Neural cell (in vitro differentiated cells): ENCODE measurements at regions not wholly inside any gene's neighbourhood (a gene's known extent, or its start where the extent isn't known, plus 50 kb on each side); places are given as distances from the start of the nearest gene placed in this dataset.
"Not testable (repeated sequence)": the region's sequence is repeated elsewhere in the genome, so short reads cannot be mapped to it uniquely, and the experiment has no call there.

Source experiments
- H2AFZ ChIP-seq: fragments of 200-600, 300-800 bp; sonication (generic), shearing (Covaris generic); 2 replicates; pipeline ENCODE4 v1.6.0; 2014; ENCODE audit warnings: low read depth, mild to moderate bottlenecking, antibody characterized with exemption, low read length, moderate library complexity
- H3F3A ChIP-seq: fragments of 200-600 bp; shearing (Covaris generic); 2 replicates; pipeline ENCODE4 v1.6.1; 2016; ENCODE audit warnings: mild to moderate bottlenecking, moderate library complexity, mixed read lengths, antibody characterized with exemption, low read length; ENCODE audit not compliant: insufficient read depth, poor library complexity, severe bottlenecking
- H3K27ac ChIP-seq: fragments of 200-600, 300-800 bp; sonication (generic), shearing (Covaris generic); 2 replicates; pipeline ENCODE4 v1.5.1; 2014; ENCODE audit warnings: mild to moderate bottlenecking, low read length, moderate library complexity
- H3K27me3 ChIP-seq: fragments of 300-800, 200-600 bp; sonication (generic), shearing (Covaris generic); 2 replicates; pipeline ENCODE4 v1.6.0; 2014; ENCODE audit warnings: mild to moderate bottlenecking, low read depth, low read length, moderate library complexity; ENCODE audit not compliant: insufficient read depth
- H3K36me3 ChIP-seq: fragments of 300-800, 200-600 bp; sonication (generic), shearing (Covaris generic); 2 replicates; pipeline ENCODE4 v1.5.1; 2014; ENCODE audit warnings: mild to moderate bottlenecking, antibody characterized with exemption, low read length, moderate library complexity; ENCODE audit not compliant: insufficient read depth
- H3K4me2 ChIP-seq: fragments of 300-800, 200-600 bp; sonication (generic), shearing (Covaris generic); 2 replicates; pipeline ENCODE4 v1.6.0; 2014; ENCODE audit warnings: mild to moderate bottlenecking, low read length
- H3K4me3 ChIP-seq: fragments of 300-800, 200-600 bp; sonication (generic), shearing (Covaris generic); 2 replicates; pipeline ENCODE4 v1.5.1; 2014; ENCODE audit warnings: mild to moderate bottlenecking, low read length, moderate library complexity
- H3K79me2 ChIP-seq: fragments of 200-600 bp; shearing (Covaris generic); replicated peaks from 2 replicates; pipeline ENCODE4 v1.6.0; 2014; ENCODE audit warnings: mild to moderate bottlenecking, low read length, moderate library complexity; ENCODE audit not compliant: insufficient read depth
- H3K9ac ChIP-seq: fragments of 300-800, 200-600 bp; sonication (generic), shearing (Covaris generic); 2 replicates; pipeline ENCODE4 v1.6.1; 2016; ENCODE audit warnings: mild to moderate bottlenecking, low read length, mixed read lengths
- H3K9me2 ChIP-seq: fragments of 200-600 bp; shearing (Covaris generic); 2 replicates; pipeline ENCODE4 v1.6.1; 2016; ENCODE audit warnings: mild to moderate bottlenecking, low read length, mixed read lengths; ENCODE audit not compliant: insufficient read depth
- H3K9me3 ChIP-seq: fragments of 200-600, 300-800 bp; sonication (generic), shearing (Covaris generic); 2 replicates; pipeline ENCODE4 v1.6.1; 2016; ENCODE audit warnings: mild to moderate bottlenecking, mixed run types, low read length, moderate library complexity, mixed read lengths
- H4K20me1 ChIP-seq: fragments of 200-600 bp; shearing (Covaris generic); 2 replicates; pipeline ENCODE4 v1.6.1; 2016; ENCODE audit warnings: mild to moderate bottlenecking, mixed run types; ENCODE audit not compliant: insufficient read depth
- EP300 ChIP-seq: fragments of 450-650 bp; conservative IDR thresholded peaks from 2 replicates; pipeline ENCODE4 v1.6.1; 2014; ENCODE audit warnings: antibody characterized with exemption, mild to moderate bottlenecking, moderate library complexity; ENCODE audit not compliant: poor library complexity, severe bottlenecking
- EZH2 ChIP-seq: fragments of 200-600, 300-800 bp; shearing (Covaris generic), sonication (generic); IDR thresholded peaks from 2 replicates; pipeline ENCODE4 v1.6.1; 2014; ENCODE audit warnings: antibody characterized with exemption, low read length, borderline replicate concordance, mild to moderate bottlenecking; ENCODE audit not compliant: insufficient read depth, poor library complexity, severe bottlenecking
- MXI1 ChIP-seq: fragments of 450-650 bp; conservative IDR thresholded peaks from 2 replicates; pipeline ENCODE4 v1.6.1; 2014; ENCODE audit warnings: antibody characterized with exemption, mild to moderate bottlenecking; ENCODE audit not compliant: poor library complexity, severe bottlenecking
- POLR2AphosphoS5 ChIP-seq: IDR thresholded peaks from 2 replicates; pipeline ENCODE4 v1.6.1; 2012
- RAD21 ChIP-seq: fragments of 450-650 bp; conservative IDR thresholded peaks from 2 replicates; pipeline ENCODE4 v1.6.1; 2014; ENCODE audit warnings: antibody characterized with exemption, mild to moderate bottlenecking, moderate library complexity
- SMC3 ChIP-seq: fragments of 450-650 bp; conservative IDR thresholded peaks from 2 replicates; pipeline ENCODE4 v1.6.1; 2014; ENCODE audit warnings: antibody characterized with exemption, mild to moderate bottlenecking, moderate library complexity; ENCODE audit not compliant: poor library complexity
- TAF1 ChIP-seq: IDR thresholded peaks from 2 replicates; pipeline ENCODE4 v1.6.1; 2012; ENCODE audit warnings: low read depth
- TF ChIP-seq, protein P1 (sequence below): fragments of 450-650 bp; IDR thresholded peaks from 2 replicates; pipeline ENCODE4 v1.5.1; 2014; ENCODE audit warnings: antibody characterized with exemption, mild to moderate bottlenecking, moderate library complexity; ENCODE audit not compliant: poor library complexity, severe bottlenecking
- TF ChIP-seq, protein P2 (sequence below): IDR thresholded peaks from 2 replicates; pipeline ENCODE4 v1.6.1; 2012; ENCODE audit warnings: borderline replicate concordance

DNA sequence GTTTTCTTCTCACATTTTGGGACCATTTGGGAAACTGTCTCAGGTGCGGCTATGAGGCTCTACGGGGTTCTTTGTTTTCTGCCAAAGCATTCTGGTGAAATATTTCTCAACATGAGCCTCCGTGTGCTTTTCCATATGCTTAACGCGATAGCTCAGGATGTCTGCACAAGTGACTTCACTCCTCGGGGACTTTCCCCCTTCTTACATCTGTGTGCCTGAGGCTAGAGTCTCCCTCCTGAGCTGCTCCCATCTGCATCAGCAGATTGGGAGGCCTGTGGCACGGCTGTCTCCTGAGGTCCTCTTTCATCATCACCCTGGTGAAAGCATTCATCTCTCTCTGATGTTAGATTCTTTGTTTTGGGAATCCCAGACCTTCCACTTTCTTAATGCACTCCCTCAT is 1190.9 kb downstream of the TYW1 start:
- no peak overlapping the region for H3K27ac ChIP-seq
- H3K36me3 ChIP-seq, result no peaks in the 10 kb centered on the region
- H3K9me2 ChIP-seq, result no peaks in the 10 kb centered on the region
- H3K4me3 ChIP-seq, result no peak overlapping the region
- no peak overlapping the region for H2AFZ ChIP-seq
- H3F3A ChIP-seq, result no peaks in the 10 kb centered on the region
- no peaks in the 10 kb centered on the region for H3K27me3 ChIP-seq
- no peaks in the 10 kb centered on the region for H4K20me1 ChIP-seq
- no peak overlapping the region for H3K4me2 ChIP-seq
- no peaks in the 10 kb centered on the region for H3K79me2 ChIP-seq
- TF ChIP-seq, protein P1, sequence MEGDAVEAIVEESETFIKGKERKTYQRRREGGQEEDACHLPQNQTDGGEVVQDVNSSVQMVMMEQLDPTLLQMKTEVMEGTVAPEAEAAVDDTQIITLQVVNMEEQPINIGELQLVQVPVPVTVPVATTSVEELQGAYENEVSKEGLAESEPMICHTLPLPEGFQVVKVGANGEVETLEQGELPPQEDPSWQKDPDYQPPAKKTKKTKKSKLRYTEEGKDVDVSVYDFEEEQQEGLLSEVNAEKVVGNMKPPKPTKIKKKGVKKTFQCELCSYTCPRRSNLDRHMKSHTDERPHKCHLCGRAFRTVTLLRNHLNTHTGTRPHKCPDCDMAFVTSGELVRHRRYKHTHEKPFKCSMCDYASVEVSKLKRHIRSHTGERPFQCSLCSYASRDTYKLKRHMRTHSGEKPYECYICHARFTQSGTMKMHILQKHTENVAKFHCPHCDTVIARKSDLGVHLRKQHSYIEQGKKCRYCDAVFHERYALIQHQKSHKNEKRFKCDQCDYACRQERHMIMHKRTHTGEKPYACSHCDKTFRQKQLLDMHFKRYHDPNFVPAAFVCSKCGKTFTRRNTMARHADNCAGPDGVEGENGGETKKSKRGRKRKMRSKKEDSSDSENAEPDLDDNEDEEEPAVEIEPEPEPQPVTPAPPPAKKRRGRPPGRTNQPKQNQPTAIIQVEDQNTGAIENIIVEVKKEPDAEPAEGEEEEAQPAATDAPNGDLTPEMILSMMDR, result no peak
- TF ChIP-seq EP300 (no peak), MXI1 (no peak), POLR2AphosphoS5 (no peak), SMC3 (no peak), TAF1 (no peak), EZH2 (no peak), RAD21 (no peak)
- TF ChIP-seq, protein P2, sequence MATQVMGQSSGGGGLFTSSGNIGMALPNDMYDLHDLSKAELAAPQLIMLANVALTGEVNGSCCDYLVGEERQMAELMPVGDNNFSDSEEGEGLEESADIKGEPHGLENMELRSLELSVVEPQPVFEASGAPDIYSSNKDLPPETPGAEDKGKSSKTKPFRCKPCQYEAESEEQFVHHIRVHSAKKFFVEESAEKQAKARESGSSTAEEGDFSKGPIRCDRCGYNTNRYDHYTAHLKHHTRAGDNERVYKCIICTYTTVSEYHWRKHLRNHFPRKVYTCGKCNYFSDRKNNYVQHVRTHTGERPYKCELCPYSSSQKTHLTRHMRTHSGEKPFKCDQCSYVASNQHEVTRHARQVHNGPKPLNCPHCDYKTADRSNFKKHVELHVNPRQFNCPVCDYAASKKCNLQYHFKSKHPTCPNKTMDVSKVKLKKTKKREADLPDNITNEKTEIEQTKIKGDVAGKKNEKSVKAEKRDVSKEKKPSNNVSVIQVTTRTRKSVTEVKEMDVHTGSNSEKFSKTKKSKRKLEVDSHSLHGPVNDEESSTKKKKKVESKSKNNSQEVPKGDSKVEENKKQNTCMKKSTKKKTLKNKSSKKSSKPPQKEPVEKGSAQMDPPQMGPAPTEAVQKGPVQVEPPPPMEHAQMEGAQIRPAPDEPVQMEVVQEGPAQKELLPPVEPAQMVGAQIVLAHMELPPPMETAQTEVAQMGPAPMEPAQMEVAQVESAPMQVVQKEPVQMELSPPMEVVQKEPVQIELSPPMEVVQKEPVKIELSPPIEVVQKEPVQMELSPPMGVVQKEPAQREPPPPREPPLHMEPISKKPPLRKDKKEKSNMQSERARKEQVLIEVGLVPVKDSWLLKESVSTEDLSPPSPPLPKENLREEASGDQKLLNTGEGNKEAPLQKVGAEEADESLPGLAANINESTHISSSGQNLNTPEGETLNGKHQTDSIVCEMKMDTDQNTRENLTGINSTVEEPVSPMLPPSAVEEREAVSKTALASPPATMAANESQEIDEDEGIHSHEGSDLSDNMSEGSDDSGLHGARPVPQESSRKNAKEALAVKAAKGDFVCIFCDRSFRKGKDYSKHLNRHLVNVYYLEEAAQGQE, result no peak
- H3K9me3 ChIP-seq, result no peaks in the 10 kb centered on the region
- no peak overlapping the region for H3K9ac ChIP-seq

DNA sequence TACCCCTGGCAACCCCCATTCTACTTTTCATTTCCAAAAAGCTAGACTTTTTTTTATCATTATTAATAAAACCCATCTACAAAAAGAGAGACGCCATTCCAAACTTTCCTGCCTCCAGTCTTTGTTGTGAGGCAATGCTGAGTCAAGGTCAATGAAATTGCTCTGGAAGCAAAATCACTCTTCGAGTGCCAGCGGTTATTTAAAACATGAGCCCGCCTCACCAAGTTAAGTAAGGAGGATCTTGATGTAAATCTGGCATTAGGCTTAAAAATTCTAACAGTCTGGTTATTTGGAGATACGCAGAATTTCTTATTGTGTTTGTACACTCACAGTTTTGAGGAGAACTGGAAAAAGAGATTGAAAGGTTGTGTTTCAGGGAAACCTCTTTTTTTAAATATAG is 1196.3 kb downstream of the TYW1 start:
- Histone ChIP-seq H3K4me2 (no peak overlapping the region), H2AFZ (no peak overlapping the region), H3K79me2 (no peaks in the 10 kb centered on the region), H3K9ac (no peak overlapping the region), H3K36me3 (no peaks in the 10 kb centered on the region), H3K9me2 (no peaks in the 10 kb centered on the region), H3K27me3 (no peaks in the 10 kb centered on the region), H4K20me1 (no peaks in the 10 kb centered on the region), H3K4me3 (no peak overlapping the region), H3K27ac (no peak overlapping the region), H3K9me3 (no peaks in the 10 kb centered on the region), H3F3A (no peaks in the 10 kb centered on the region)
- TF ChIP-seq, protein P1, result no peak
- TF ChIP-seq MXI1, result no peak
- no peak for TF ChIP-seq EP300
- no peak for TF ChIP-seq SMC3
- TF ChIP-seq TAF1, result no peak
- TF ChIP-seq POLR2AphosphoS5, result no peak
- TF ChIP-seq RAD21, result no peak
- TF ChIP-seq EZH2, result no peak
- TF ChIP-seq, protein P2, result no peak

DNA sequence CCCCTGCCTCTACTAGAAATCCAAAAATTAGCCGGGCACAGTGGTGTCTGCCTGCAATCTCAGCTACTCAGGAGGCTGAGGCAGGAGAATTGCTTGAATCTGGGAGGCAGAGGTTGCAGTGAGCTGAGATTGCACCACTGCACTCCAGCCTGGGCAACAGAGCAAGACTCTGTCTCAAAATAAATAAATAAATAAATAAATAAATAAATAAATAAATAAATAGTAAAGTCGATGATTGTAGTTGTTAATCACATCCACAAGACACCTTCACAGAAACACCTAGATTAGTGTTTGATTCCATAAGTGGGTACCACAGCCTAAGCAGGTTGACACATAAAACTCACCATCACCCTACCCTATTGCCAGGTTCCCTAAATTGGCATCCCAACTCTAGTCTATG is 1199.0 kb downstream of the TYW1 start:
- H3K9ac ChIP-seq, H3K9me3 ChIP-seq, H4K20me1 ChIP-seq, H3K4me3 ChIP-seq, H3K27ac ChIP-seq, H3K36me3 ChIP-seq, H3F3A ChIP-seq, H3K27me3 ChIP-seq, H3K79me2 ChIP-seq, H2AFZ ChIP-seq, H3K4me2 ChIP-seq, H3K9me2 ChIP-seq: not testable (repeated sequence)
